ENCODE measurements at regions not wholly inside any gene's neighbourhood (a gene's known extent, or its start where the extent isn't known, plus 50 kb on each side); places are given as distances from the start of the nearest gene placed in this dataset.

DNA sequence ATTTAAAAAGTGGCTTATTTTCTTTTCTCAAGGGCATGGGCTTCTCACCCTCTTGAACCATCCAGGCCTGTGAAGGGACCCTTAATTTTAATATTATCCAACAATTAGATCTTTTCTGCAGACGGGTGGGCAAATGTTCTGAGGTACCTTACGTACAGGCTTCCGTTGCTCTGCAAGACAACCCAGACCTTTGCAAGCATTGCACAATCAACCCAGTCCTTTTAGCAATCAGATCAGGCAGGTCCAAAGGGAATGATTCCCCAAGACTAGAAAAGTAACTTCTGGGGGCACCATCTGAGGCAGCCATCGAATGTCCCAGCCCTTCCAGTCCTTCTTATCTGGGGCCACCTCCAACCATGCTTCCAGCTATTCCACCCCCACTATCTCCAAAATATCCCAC lies 67.3 kb upstream of the TACR3 start:
- TF ChIP-seq ZNF274 (IDR thresholded peaks at IDR 0.05; ENCODE audit: low read depth, low read length) (no peak), YY1 (IDR thresholded peaks at IDR 0.05; ENCODE audit: insufficient read depth, insufficient read length) (no peak), SUZ12 (IDR thresholded peaks at IDR 0.05; ENCODE audit: extremely low read depth, insufficient read depth, insufficient read length) (no peak)

Measured in NT2/D1 (cell line).